ENCODE measurements at regions not wholly inside any gene's neighbourhood (a gene's known extent, or its start where the extent isn't known, plus 50 kb on each side); places are given as distances from the start of the nearest gene placed in this dataset.

DNA sequence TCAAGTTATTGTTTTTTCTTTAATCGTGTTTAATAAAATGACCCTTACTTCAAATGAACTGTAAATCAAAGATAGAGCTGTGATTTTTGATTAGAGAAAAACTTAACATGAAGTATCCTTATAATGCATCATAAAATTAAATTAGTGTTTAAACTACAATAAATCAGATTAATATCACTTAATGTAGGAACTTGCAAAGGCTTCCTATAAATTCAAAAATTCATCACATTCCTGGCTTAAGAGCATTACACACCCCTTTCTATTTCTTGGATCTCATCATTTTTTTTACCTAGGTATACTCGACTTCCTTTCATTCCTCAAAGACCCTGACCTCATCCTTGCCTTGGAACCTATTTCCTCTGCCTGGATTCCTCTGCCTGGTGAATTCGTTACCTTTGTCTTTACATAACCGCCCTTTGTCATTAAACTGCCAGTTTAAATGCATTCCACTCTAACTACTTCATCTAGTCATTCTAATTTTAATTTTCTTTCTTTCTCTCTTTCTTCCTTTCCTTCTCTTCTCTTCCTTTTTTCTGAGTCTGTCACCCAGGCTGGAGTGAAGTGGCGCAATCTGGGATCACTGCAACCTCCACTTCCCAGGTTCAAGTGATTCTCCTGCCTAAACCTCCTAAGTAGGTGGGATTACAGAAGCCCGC lies 1244.5 kb downstream of the OTOL1 start:
- TF ChIP-seq ZNF337 (CRISPR knock-in tag; IDR thresholded peaks at IDR 0.05; ENCODE audit: borderline replicate concordance, low read depth) (no peak), ELF4 (CRISPR knock-in tag; IDR thresholded peaks at IDR 0.05; ENCODE audit: borderline replicate concordance) (no peak), ZNF24 (IDR thresholded peaks at IDR 0.05) (no peak), NR2F2 (IDR thresholded peaks at IDR 0.05; ENCODE audit: borderline replicate concordance, low read depth) (no peak), KDM4B (CRISPR knock-in tag; IDR thresholded peaks at IDR 0.05) (no peak), GABPA (IDR thresholded peaks at IDR 0.05; ENCODE audit: low read depth, low read length) (no peak), GABPA (CRISPR knock-in tag; IDR thresholded peaks at IDR 0.05; ENCODE audit: low read depth) (no peak), JUN (CRISPR knock-in tag; IDR thresholded peaks at IDR 0.05) (no peak), ZNF20 (CRISPR knock-in tag; IDR thresholded peaks at IDR 0.05) (no peak), ZNF274 (CRISPR knock-in tag; IDR thresholded peaks at IDR 0.05) (no peak)
- TF ChIP-seq, protein P1, sequence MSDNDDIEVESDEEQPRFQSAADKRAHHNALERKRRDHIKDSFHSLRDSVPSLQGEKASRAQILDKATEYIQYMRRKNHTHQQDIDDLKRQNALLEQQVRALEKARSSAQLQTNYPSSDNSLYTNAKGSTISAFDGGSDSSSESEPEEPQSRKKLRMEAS (IDR thresholded peaks at IDR 0.05): no peak
- TF ChIP-seq, protein P2, sequence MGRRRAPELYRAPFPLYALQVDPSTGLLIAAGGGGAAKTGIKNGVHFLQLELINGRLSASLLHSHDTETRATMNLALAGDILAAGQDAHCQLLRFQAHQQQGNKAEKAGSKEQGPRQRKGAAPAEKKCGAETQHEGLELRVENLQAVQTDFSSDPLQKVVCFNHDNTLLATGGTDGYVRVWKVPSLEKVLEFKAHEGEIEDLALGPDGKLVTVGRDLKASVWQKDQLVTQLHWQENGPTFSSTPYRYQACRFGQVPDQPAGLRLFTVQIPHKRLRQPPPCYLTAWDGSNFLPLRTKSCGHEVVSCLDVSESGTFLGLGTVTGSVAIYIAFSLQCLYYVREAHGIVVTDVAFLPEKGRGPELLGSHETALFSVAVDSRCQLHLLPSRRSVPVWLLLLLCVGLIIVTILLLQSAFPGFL (CRISPR knock-in tag; IDR thresholded peaks at IDR 0.05): no peak

Data from HepG2 (cell line).